K562 (cell line): ENCODE measurements at regions not wholly inside any gene's neighbourhood (a gene's known extent, or its start where the extent isn't known, plus 50 kb on each side); places are given as distances from the start of the nearest gene placed in this dataset.

Experiments used
- ATAC-seq: fragments of 200-7000 bp; cut with Tn5 transposase; 3 replicates; pipeline ENCODE4 v1.9.1; 2020; ENCODE audit warnings: moderate library complexity
- BruUV-seq: library from RNA; stranded (reverse); fragments of 400-500 nt; replicated peaks from 2 replicates; lab custom pipeline; 2021; lab: Mats Ljungman, UMichigan
- CTCF ChIA-PET: fragments of 300-600 bp; formaldehyde crosslinking; extraction: SDS; loops from one replicate; lab custom pipeline; 2021; ENCODE audit warnings: low intra/inter-chr PET ratio; lab: Yijun Ruan, JAX
- POLR2A ChIA-PET: fragments of 300-600, 350-650 bp; sonication (Branson Sonifier 250); formaldehyde crosslinking; extraction: SDS; loops from one replicate; lab custom pipeline; 2021; ENCODE audit warnings: antibody characterized with exemption, inconsistent platforms; lab: Yijun Ruan, JAX
- DNase-seq, 4 experiments: peaks; one replicate each; pipeline versions ENCODE4 v3.0.0 to v3.0.0-alpha.2; 2011 to 2018; ENCODE audit warnings: low spot score in 3 of 4, mixed read lengths in 3 of 4; ENCODE audit errors: extremely low read depth in 1 of 4
- FAIRE-seq: peaks from 2 replicates; lab custom pipeline; 2011; peaks lifted over from hg19 to GRCh38; lab: Jason Lieb, UNC
- H2AFZ ChIP-seq: 2 replicates; pipeline ENCODE4 v1.6.0; 2011; ENCODE audit warnings: low read depth, low read length, control low read depth, inconsistent platforms
- H3K27ac ChIP-seq: fragments of 200-600 bp; 3 replicates; pipeline ENCODE4 v1.8.0; 2011; ENCODE audit warnings: low read depth, mild to moderate bottlenecking, control low read depth, inconsistent platforms, low read length, moderate library complexity, mixed read lengths; ENCODE audit errors: extremely low read depth
- H3K27me3 ChIP-seq, 2 experiments: fragments of 300-600 bp in 1 of 2; 2 replicates in 1 of 2; 3 replicates in 1 of 2; pipeline versions ENCODE4 v1.6.0 to v1.8.0; 2011; ENCODE audit warnings: inconsistent platforms in 2 of 2, low read length in 2 of 2, mild to moderate bottlenecking in 1 of 2, mixed read lengths in 1 of 2, moderate library complexity in 1 of 2; ENCODE audit not compliant: control insufficient read depth in 2 of 2, insufficient read depth in 2 of 2
- H3K36me3 ChIP-seq: fragments of 300-600 bp; 3 replicates; pipeline ENCODE4 v1.8.0; 2011; ENCODE audit warnings: mild to moderate bottlenecking, low read length, inconsistent platforms; ENCODE audit not compliant: control insufficient read depth, insufficient read depth
- H3K4me1 ChIP-seq, 2 experiments: fragments of 200-600 bp in 1 of 2; replicated peaks in 1 of 2; 2 replicates in 1 of 2; 3 replicates in 1 of 2; pipeline versions ENCODE4 v1.5.1 to v1.8.0; 2011; ENCODE audit warnings: inconsistent platforms in 2 of 2, low read length in 2 of 2, mild to moderate bottlenecking in 1 of 2, mixed read lengths in 1 of 2, moderate library complexity in 1 of 2; ENCODE audit not compliant: control insufficient read depth in 2 of 2, insufficient read depth in 2 of 2
- H3K4me2 ChIP-seq: 2 replicates; pipeline ENCODE4 v1.6.1; 2011; ENCODE audit warnings: low read length, control low read depth, inconsistent platforms, mixed read lengths; ENCODE audit not compliant: insufficient read depth
- H3K4me3 ChIP-seq: fragments of 200-600 bp; sonication (generic), shearing (Covaris generic); 2 replicates; pipeline ENCODE4 v1.5.1; 2016; ENCODE audit warnings: control low read depth, inconsistent platforms
- H3K79me2 ChIP-seq: fragments of 200-600 bp; 3 replicates; pipeline ENCODE4 v1.8.0; 2011; ENCODE audit warnings: low read length, inconsistent platforms; ENCODE audit not compliant: control insufficient read depth, insufficient read depth
- H3K9ac ChIP-seq, 2 experiments: 2 replicates each; pipeline versions ENCODE4 v1.6.0 to v1.6.1; 2011; ENCODE audit warnings: low read depth in 2 of 2, low read length in 2 of 2, control low read depth in 1 of 2, inconsistent platforms in 1 of 2, mild to moderate bottlenecking in 1 of 2, mixed read lengths in 1 of 2; ENCODE audit not compliant: insufficient read depth in 1 of 2
- H3K9me1 ChIP-seq: one replicate; pipeline ENCODE4 v1.6.0; 2011; ENCODE audit warnings: inconsistent platforms, mild to moderate bottlenecking, low read length, moderate library complexity; ENCODE audit not compliant: control insufficient read depth, insufficient read depth
- H3K9me3 ChIP-seq: replicated peaks from 2 replicates; pipeline ENCODE4 v1.5.1; 2011; ENCODE audit warnings: low read depth, low read length, inconsistent platforms; ENCODE audit not compliant: control insufficient read depth, insufficient read depth
- H4K20me1 ChIP-seq: replicated peaks from 2 replicates; pipeline ENCODE4 v1.6.1; 2011; ENCODE audit warnings: low read length, inconsistent platforms, mixed read lengths; ENCODE audit not compliant: control insufficient read depth, insufficient read depth
- ESRRB ChIP-seq: fragments of 250-450 bp; sonication (Bioruptor Pico); IDR thresholded peaks from 2 replicates; pipeline ENCODE4 v1.5.0; 2020; ENCODE audit warnings: mild to moderate bottlenecking, moderate library complexity, borderline replicate concordance
- KLF6 ChIP-seq: fragments of 250-450 bp; sonication (Bioruptor Pico); IDR thresholded peaks from 2 replicates; pipeline ENCODE4 v1.4.0; 2020; ENCODE audit warnings: mild to moderate bottlenecking, moderate library complexity, borderline replicate concordance
- NEUROD1 ChIP-seq: fragments of 150-350 bp; IDR thresholded peaks from 2 replicates; pipeline ENCODE4 v1.6.1; 2014; ENCODE audit warnings: borderline replicate concordance, low read length, low read depth; ENCODE audit not compliant: partially characterized antibody
- NFATC3 ChIP-seq: fragments of 450-650 bp; IDR thresholded peaks from 2 replicates; pipeline ENCODE4 v1.6.1; 2017; ENCODE audit warnings: mild to moderate bottlenecking
- NFYB ChIP-seq: IDR thresholded peaks from 2 replicates; pipeline ENCODE4 v1.6.1; 2011; ENCODE audit warnings: mild to moderate bottlenecking, moderate library complexity; ENCODE audit not compliant: insufficient read length; ENCODE audit errors: extremely low read depth
- NR2C1 ChIP-seq, 2 experiments: fragments of 450-650 bp; IDR thresholded peaks; 2 replicates each; pipeline ENCODE4 v1.6.1; 2017; ENCODE audit warnings: mild to moderate bottlenecking in 2 of 2, antibody characterized with exemption in 1 of 2, inconsistent platforms in 1 of 2, missing compliant biosample characterization in 1 of 2, missing genetic modification characterization in 1 of 2
- PHB ChIP-seq: fragments of 250-450 bp; sonication (Bioruptor Pico); IDR thresholded peaks from 2 replicates; pipeline ENCODE4 v1.5.0; 2021
- POLR2AphosphoS5 ChIP-seq: IDR thresholded peaks from 2 replicates; pipeline ENCODE4 v1.6.1; 2011; ENCODE audit warnings: mild to moderate bottlenecking, low read depth, low read length, moderate library complexity; ENCODE audit not compliant: control insufficient read depth, insufficient read depth
- RBM34 ChIP-seq: fragments of 200-400 bp; formaldehyde crosslinking; IDR thresholded peaks from 2 replicates; pipeline ENCODE4 v1.6.1; 2018; ENCODE audit warnings: low read length, borderline replicate concordance; ENCODE audit not compliant: insufficient read depth
- TCF7 ChIP-seq: sonication (generic); IDR thresholded peaks from 2 replicates; pipeline ENCODE4 v1.6.1; 2016; ENCODE audit warnings: antibody characterized with exemption, borderline replicate concordance
- U2AF2 ChIP-seq: fragments of 200-400 bp; formaldehyde crosslinking; optimal IDR thresholded peaks from 2 replicates; pipeline ENCODE3; 2017; ENCODE audit warnings: low read depth, mild to moderate bottlenecking, low read length
- ZBTB8A ChIP-seq: fragments of 450-650 bp; IDR thresholded peaks from 2 replicates; pipeline ENCODE4 v1.6.1; 2018; ENCODE audit warnings: mild to moderate bottlenecking, moderate library complexity; ENCODE audit not compliant: partially characterized antibody
- ZEB2 ChIP-seq: fragments of 450-650 bp; IDR thresholded peaks from 2 replicates; pipeline ENCODE4 v1.6.1; 2016
- ZNF184 ChIP-seq: sonication (generic); formaldehyde crosslinking; IDR thresholded peaks from 2 replicates; pipeline ENCODE4 v1.5.0; 2020; ENCODE audit warnings: missing genetic modification reagents
- ZNF764 ChIP-seq: fragments of 250-450 bp; sonication (Bioruptor Pico); IDR thresholded peaks from 2 replicates; pipeline ENCODE4 v1.4.0; 2020; ENCODE audit warnings: low read depth, mild to moderate bottlenecking, moderate library complexity
- ZNF79 ChIP-seq: fragments of 250-450 bp; sonication (Bioruptor Pico); IDR thresholded peaks from 2 replicates; pipeline ENCODE4 v1.4.0; 2020; ENCODE audit warnings: low read depth, mild to moderate bottlenecking, moderate library complexity
- WGBS: fragments of 100-300 bp; shearing (Covaris generic); methylation state at CpG from one replicate; pipeline ENCODE4 v1.1.6; 2016; ENCODE audit warnings: low coverage, mixed read lengths; ENCODE audit not compliant: insufficient coverage; ENCODE audit errors: missing lambda C conversion rate; 5-methylcytosine and 5-hydroxymethylcytosine counted together
- in situ Hi-C: fragments of 300-500 bp; cut with MboI; formaldehyde crosslinking; loops from 4 replicates; pipeline ENCODE4 v1.15.0; 2018; ENCODE audit warnings: inconsistent platforms, mixed read lengths
- intact Hi-C: fragments of 100-400 bp; cut with micrococcal nuclease; formaldehyde crosslinking; loops from 2 replicates; pipeline ENCODE4 v1.14.2; 2022
- TF ChIP-seq, protein P1 (sequence below): fragments of 250-450 bp; sonication (Bioruptor Pico); IDR thresholded peaks from 2 replicates; pipeline ENCODE4 v1.4.0; 2020
- TF ChIP-seq, protein P2 (sequence below): fragments of 250-450 bp; sonication (Bioruptor Pico); IDR thresholded peaks from 2 replicates; pipeline ENCODE4 v1.5.0; 2021
- TF ChIP-seq, protein P3 (sequence below): sonication (generic); IDR thresholded peaks from 2 replicates; pipeline ENCODE4 v1.6.1; 2016
- TF ChIP-seq, protein P4 (sequence below): fragments of 250-450 bp; sonication (Bioruptor Pico); IDR thresholded peaks from 2 replicates; pipeline ENCODE4 v1.8.0; 2022; ENCODE audit warnings: inconsistent platforms, mild to moderate bottlenecking, moderate library complexity, borderline replicate concordance

DNA sequence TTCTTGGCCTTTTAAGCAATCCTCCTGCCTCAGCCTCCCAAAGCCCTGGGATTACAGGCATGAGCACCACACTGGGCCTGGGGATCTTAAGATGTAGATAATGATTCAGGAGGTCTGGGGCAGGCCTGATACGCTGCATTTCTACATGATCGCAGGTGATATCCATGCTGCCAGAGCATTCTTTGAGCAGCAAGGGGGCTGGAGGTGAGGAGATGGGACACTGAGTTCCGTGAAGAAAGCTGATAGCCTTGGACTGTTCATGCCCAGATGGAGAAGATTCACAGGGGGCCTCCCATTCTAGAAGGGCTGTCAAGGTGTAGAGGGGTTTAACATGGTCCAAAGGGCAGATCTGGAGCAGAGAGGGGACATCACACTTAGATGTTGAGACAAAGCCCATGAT lies 480.3 kb downstream of the RPS24 start:
- TF ChIP-seq NR2C1 (IDR thresholded peaks at IDR 0.05), result no peak
- TF ChIP-seq NR2C1 (tag; IDR thresholded peaks at IDR 0.05), result no peak
- TF ChIP-seq TCF7, result no peak
- TF ChIP-seq ZNF79 (CRISPR knock-in tag), result no peak
- TF ChIP-seq ZNF184, result no peak
- TF ChIP-seq KLF6, result no peak
- no peak for TF ChIP-seq RBM34
- TF ChIP-seq, protein P1, sequence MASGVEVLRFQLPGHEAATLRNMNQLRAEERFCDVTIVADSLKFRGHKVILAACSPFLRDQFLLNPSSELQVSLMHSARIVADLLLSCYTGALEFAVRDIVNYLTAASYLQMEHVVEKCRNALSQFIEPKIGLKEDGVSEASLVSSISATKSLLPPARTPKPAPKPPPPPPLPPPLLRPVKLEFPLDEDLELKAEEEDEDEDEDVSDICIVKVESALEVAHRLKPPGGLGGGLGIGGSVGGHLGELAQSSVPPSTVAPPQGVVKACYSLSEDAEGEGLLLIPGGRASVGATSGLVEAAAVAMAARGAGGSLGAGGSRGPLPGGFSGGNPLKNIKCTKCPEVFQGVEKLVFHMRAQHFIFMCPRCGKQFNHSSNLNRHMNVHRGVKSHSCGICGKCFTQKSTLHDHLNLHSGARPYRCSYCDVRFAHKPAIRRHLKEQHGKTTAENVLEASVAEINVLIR, result no peak
- no peak for TF ChIP-seq ZNF764 (CRISPR knock-in tag)
- TF ChIP-seq ESRRB (CRISPR knock-in tag), result no peak
- TF ChIP-seq NEUROD1, result no peak
- TF ChIP-seq PHB (CRISPR knock-in tag), result no peak
- TF ChIP-seq, protein P2, sequence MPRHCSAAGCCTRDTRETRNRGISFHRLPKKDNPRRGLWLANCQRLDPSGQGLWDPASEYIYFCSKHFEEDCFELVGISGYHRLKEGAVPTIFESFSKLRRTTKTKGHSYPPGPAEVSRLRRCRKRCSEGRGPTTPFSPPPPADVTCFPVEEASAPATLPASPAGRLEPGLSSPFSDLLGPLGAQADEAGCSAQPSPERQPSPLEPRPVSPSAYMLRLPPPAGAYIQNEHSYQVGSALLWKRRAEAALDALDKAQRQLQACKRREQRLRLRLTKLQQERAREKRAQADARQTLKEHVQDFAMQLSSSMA (CRISPR knock-in tag), result no peak
- no peak for TF ChIP-seq NFYB
- TF ChIP-seq ZBTB8A, result no peak
- no peak for TF ChIP-seq U2AF2
- no peak for TF ChIP-seq ZEB2
- TF ChIP-seq, protein P3, sequence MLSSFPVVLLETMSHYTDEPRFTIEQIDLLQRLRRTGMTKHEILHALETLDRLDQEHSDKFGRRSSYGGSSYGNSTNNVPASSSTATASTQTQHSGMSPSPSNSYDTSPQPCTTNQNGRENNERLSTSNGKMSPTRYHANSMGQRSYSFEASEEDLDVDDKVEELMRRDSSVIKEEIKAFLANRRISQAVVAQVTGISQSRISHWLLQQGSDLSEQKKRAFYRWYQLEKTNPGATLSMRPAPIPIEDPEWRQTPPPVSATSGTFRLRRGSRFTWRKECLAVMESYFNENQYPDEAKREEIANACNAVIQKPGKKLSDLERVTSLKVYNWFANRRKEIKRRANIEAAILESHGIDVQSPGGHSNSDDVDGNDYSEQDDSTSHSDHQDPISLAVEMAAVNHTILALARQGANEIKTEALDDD, result no peak
- no peak for TF ChIP-seq NFATC3
- TF ChIP-seq, protein P4, sequence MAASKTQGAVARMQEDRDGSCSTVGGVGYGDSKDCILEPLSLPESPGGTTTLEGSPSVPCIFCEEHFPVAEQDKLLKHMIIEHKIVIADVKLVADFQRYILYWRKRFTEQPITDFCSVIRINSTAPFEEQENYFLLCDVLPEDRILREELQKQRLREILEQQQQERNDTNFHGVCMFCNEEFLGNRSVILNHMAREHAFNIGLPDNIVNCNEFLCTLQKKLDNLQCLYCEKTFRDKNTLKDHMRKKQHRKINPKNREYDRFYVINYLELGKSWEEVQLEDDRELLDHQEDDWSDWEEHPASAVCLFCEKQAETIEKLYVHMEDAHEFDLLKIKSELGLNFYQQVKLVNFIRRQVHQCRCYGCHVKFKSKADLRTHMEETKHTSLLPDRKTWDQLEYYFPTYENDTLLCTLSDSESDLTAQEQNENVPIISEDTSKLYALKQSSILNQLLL (CRISPR knock-in tag), result no peak
- no peak for TF ChIP-seq POLR2AphosphoS5
- no peak for FAIRE-seq

More for the DNA sequence above, 480.3 kb downstream of the RPS24 start:
- no TSS peak for BruUV-seq
- no peaks in the 10 kb centered on the region for H3K9me1 ChIP-seq
- ATAC-seq, result no peak
- in situ Hi-C loops (no loop called here), intact Hi-C loops (no loop called here)
- no peak overlapping the region for H3K4me2 ChIP-seq
- WGBS, result 2% methylated on average over 3 of the region's 3 CpGs
- no peak overlapping the region for H2AFZ ChIP-seq
- no peaks in the 10 kb centered on the region for H3K79me2 ChIP-seq
- H3K9me3 ChIP-seq, result no peaks in the 10 kb centered on the region
- no peak overlapping the region for H3K9ac ChIP-seq
- H3K27me3 ChIP-seq, result peaks cover 0 to 9% of the 10 kb centered on the region in 2 experiments; a peak in 2 of 5 replicates
- H3K36me3 ChIP-seq, result no peaks in the 10 kb centered on the region
- DNase-seq, result no peak
- H3K4me3 ChIP-seq, result no peak overlapping the region
- H3K27ac ChIP-seq, result no peak overlapping the region
- CTCF ChIA-PET, result no interaction called here
- no peaks in the 10 kb centered on the region for H3K4me1 ChIP-seq
- POLR2A ChIA-PET, result interaction anchor here (0.6 to 1.3 kb wide), 2 partner anchors 21 to 134 kb away, joined by 3 read pairs; no protein-coding TSS in a partner anchor
- peaks cover 4% of the 10 kb centered on the region; the same call in 1 of the 2 replicates for H4K20me1 ChIP-seq
